K562 (cell line): ENCODE measurements at regions not wholly inside any gene's neighbourhood (a gene's known extent, or its start where the extent isn't known, plus 50 kb on each side); places are given as distances from the start of the nearest gene placed in this dataset.

ENCODE experiments used
- ATAC-seq: fragments of 200-7000 bp; cut with Tn5 transposase; 3 replicates; pipeline ENCODE4 v1.9.1; 2020; ENCODE audit warnings: moderate library complexity
- BruUV-seq: library from RNA; stranded (reverse); fragments of 400-500 nt; replicated peaks from 2 replicates; lab custom pipeline; 2021; lab: Mats Ljungman, UMichigan
- CTCF ChIA-PET: fragments of 300-600 bp; formaldehyde crosslinking; extraction: SDS; loops from one replicate; lab custom pipeline; 2021; ENCODE audit warnings: low intra/inter-chr PET ratio; lab: Yijun Ruan, JAX
- POLR2A ChIA-PET: fragments of 300-600, 350-650 bp; sonication (Branson Sonifier 250); formaldehyde crosslinking; extraction: SDS; loops from one replicate; lab custom pipeline; 2021; ENCODE audit warnings: antibody characterized with exemption, inconsistent platforms; lab: Yijun Ruan, JAX
- DNase-seq, 4 experiments: peaks; one replicate each; pipeline versions ENCODE4 v3.0.0 to v3.0.0-alpha.2; 2011 to 2018; ENCODE audit warnings: low spot score in 3 of 4, mixed read lengths in 3 of 4; ENCODE audit errors: extremely low read depth in 1 of 4
- FAIRE-seq: peaks from 2 replicates; lab custom pipeline; 2011; peaks lifted over from hg19 to GRCh38; lab: Jason Lieb, UNC
- H2AFZ ChIP-seq: 2 replicates; pipeline ENCODE4 v1.6.0; 2011; ENCODE audit warnings: low read depth, low read length, control low read depth, inconsistent platforms
- H3K27ac ChIP-seq: fragments of 200-600 bp; 3 replicates; pipeline ENCODE4 v1.8.0; 2011; ENCODE audit warnings: low read depth, mild to moderate bottlenecking, control low read depth, inconsistent platforms, low read length, moderate library complexity, mixed read lengths; ENCODE audit errors: extremely low read depth
- H3K27me3 ChIP-seq, 2 experiments: fragments of 300-600 bp in 1 of 2; 2 replicates in 1 of 2; 3 replicates in 1 of 2; pipeline versions ENCODE4 v1.6.0 to v1.8.0; 2011; ENCODE audit warnings: inconsistent platforms in 2 of 2, low read length in 2 of 2, mild to moderate bottlenecking in 1 of 2, mixed read lengths in 1 of 2, moderate library complexity in 1 of 2; ENCODE audit not compliant: control insufficient read depth in 2 of 2, insufficient read depth in 2 of 2
- H3K36me3 ChIP-seq: fragments of 300-600 bp; 3 replicates; pipeline ENCODE4 v1.8.0; 2011; ENCODE audit warnings: mild to moderate bottlenecking, low read length, inconsistent platforms; ENCODE audit not compliant: control insufficient read depth, insufficient read depth
- H3K4me1 ChIP-seq, 2 experiments: fragments of 200-600 bp in 1 of 2; replicated peaks in 1 of 2; 2 replicates in 1 of 2; 3 replicates in 1 of 2; pipeline versions ENCODE4 v1.5.1 to v1.8.0; 2011; ENCODE audit warnings: inconsistent platforms in 2 of 2, low read length in 2 of 2, mild to moderate bottlenecking in 1 of 2, mixed read lengths in 1 of 2, moderate library complexity in 1 of 2; ENCODE audit not compliant: control insufficient read depth in 2 of 2, insufficient read depth in 2 of 2
- H3K4me2 ChIP-seq: 2 replicates; pipeline ENCODE4 v1.6.1; 2011; ENCODE audit warnings: low read length, control low read depth, inconsistent platforms, mixed read lengths; ENCODE audit not compliant: insufficient read depth
- H3K4me3 ChIP-seq: fragments of 200-600 bp; sonication (generic), shearing (Covaris generic); 2 replicates; pipeline ENCODE4 v1.5.1; 2016; ENCODE audit warnings: control low read depth, inconsistent platforms
- H3K79me2 ChIP-seq: fragments of 200-600 bp; 3 replicates; pipeline ENCODE4 v1.8.0; 2011; ENCODE audit warnings: low read length, inconsistent platforms; ENCODE audit not compliant: control insufficient read depth, insufficient read depth
- H3K9ac ChIP-seq, 2 experiments: 2 replicates each; pipeline versions ENCODE4 v1.6.0 to v1.6.1; 2011; ENCODE audit warnings: low read depth in 2 of 2, low read length in 2 of 2, control low read depth in 1 of 2, inconsistent platforms in 1 of 2, mild to moderate bottlenecking in 1 of 2, mixed read lengths in 1 of 2; ENCODE audit not compliant: insufficient read depth in 1 of 2
- H3K9me1 ChIP-seq: one replicate; pipeline ENCODE4 v1.6.0; 2011; ENCODE audit warnings: inconsistent platforms, mild to moderate bottlenecking, low read length, moderate library complexity; ENCODE audit not compliant: control insufficient read depth, insufficient read depth
- H3K9me3 ChIP-seq: replicated peaks from 2 replicates; pipeline ENCODE4 v1.5.1; 2011; ENCODE audit warnings: low read depth, low read length, inconsistent platforms; ENCODE audit not compliant: control insufficient read depth, insufficient read depth
- H4K20me1 ChIP-seq: replicated peaks from 2 replicates; pipeline ENCODE4 v1.6.1; 2011; ENCODE audit warnings: low read length, inconsistent platforms, mixed read lengths; ENCODE audit not compliant: control insufficient read depth, insufficient read depth
- CHCHD3 ChIP-seq: fragments of 250-450 bp; sonication (Bioruptor Pico); IDR thresholded peaks from 2 replicates; pipeline ENCODE4 v2.1.2; 2022; ENCODE audit warnings: mild to moderate bottlenecking
- DACH1 ChIP-seq: fragments of 450-650 bp; IDR thresholded peaks from 2 replicates; pipeline ENCODE4 v1.6.1; 2018; ENCODE audit not compliant: partially characterized antibody
- ELF2 ChIP-seq: fragments of 250-450 bp; sonication (Bioruptor Pico); IDR thresholded peaks from 2 replicates; pipeline ENCODE4 v1.5.0; 2021; ENCODE audit warnings: mild to moderate bottlenecking
- KDM2B ChIP-seq: fragments of 250-450 bp; sonication (Bioruptor Pico); IDR thresholded peaks from 2 replicates; pipeline ENCODE4 v1.8.0; 2021; ENCODE audit warnings: mild to moderate bottlenecking, moderate library complexity
- NRF1 ChIP-seq, 2 experiments: fragments of 450-650 bp; IDR thresholded peaks in 1 of 2; conservative IDR thresholded peaks in 1 of 2; 2 replicates each; pipeline ENCODE4 v1.6.1; 2014; ENCODE audit warnings: mild to moderate bottlenecking in 2 of 2
- PCBP2 ChIP-seq: fragments of 200-400 bp; formaldehyde crosslinking; IDR thresholded peaks from 2 replicates; pipeline ENCODE4 v1.6.1; 2018; ENCODE audit warnings: low read length, low read depth, mild to moderate bottlenecking, moderate library complexity; ENCODE audit not compliant: poor library complexity, severe bottlenecking
- RBM25 ChIP-seq: fragments of 200-400 bp; formaldehyde crosslinking; IDR thresholded peaks from 2 replicates; pipeline ENCODE4 v1.6.1; 2018; ENCODE audit warnings: low read length, low read depth, moderate library complexity; ENCODE audit not compliant: severe bottlenecking
- SREBF1 ChIP-seq: fragments of 150-350 bp; IDR thresholded peaks from 2 replicates; pipeline ENCODE4 v1.6.1; 2014; ENCODE audit warnings: antibody characterized with exemption, low read depth, low read length, borderline replicate concordance
- ZFX ChIP-seq: sonication (generic); formaldehyde crosslinking; IDR thresholded peaks from 2 replicates; pipeline ENCODE4 v1.8.0; 2022; ENCODE audit warnings: mild to moderate bottlenecking, missing genetic modification reagents, moderate library complexity
- ZNF174 ChIP-seq: fragments of 250-450 bp; sonication (Bioruptor Pico); IDR thresholded peaks from 2 replicates; pipeline ENCODE4 v1.4.0; 2020; ENCODE audit warnings: mild to moderate bottlenecking
- ZNF354B ChIP-seq: fragments of 250-450 bp; sonication (Bioruptor Pico); IDR thresholded peaks from 2 replicates; pipeline ENCODE4 v1.4.0; 2020
- ZNF398 ChIP-seq: fragments of 250-450 bp; sonication (Bioruptor Pico); IDR thresholded peaks from 2 replicates; pipeline ENCODE4 v1.8.0; 2021; ENCODE audit warnings: moderate library complexity, mild to moderate bottlenecking, inconsistent platforms
- ZNF79 ChIP-seq: fragments of 250-450 bp; sonication (Bioruptor Pico); IDR thresholded peaks from 2 replicates; pipeline ENCODE4 v1.4.0; 2020; ENCODE audit warnings: low read depth, mild to moderate bottlenecking, moderate library complexity
- WGBS: fragments of 100-300 bp; shearing (Covaris generic); methylation state at CpG from one replicate; pipeline ENCODE4 v1.1.6; 2016; ENCODE audit warnings: low coverage, mixed read lengths; ENCODE audit not compliant: insufficient coverage; ENCODE audit errors: missing lambda C conversion rate; 5-methylcytosine and 5-hydroxymethylcytosine counted together
- in situ Hi-C: fragments of 300-500 bp; cut with MboI; formaldehyde crosslinking; loops from 4 replicates; pipeline ENCODE4 v1.15.0; 2018; ENCODE audit warnings: inconsistent platforms, mixed read lengths
- intact Hi-C: fragments of 100-400 bp; cut with micrococcal nuclease; formaldehyde crosslinking; loops from 2 replicates; pipeline ENCODE4 v1.14.2; 2022

- in situ Hi-C loops (no loop called here), intact Hi-C loops (no loop called here)
- no peak overlapping the region for H3K27ac ChIP-seq
- H3K36me3 ChIP-seq, result no peaks in the 10 kb centered on the region
- no peaks in the 10 kb centered on the region for H3K27me3 ChIP-seq
- H3K9me3 ChIP-seq, result no peaks in the 10 kb centered on the region
- no TSS peak for BruUV-seq
- ATAC-seq, result no peak; the same call in 2 of the 3 replicates
- H4K20me1 ChIP-seq, result no peaks in the 10 kb centered on the region
- H2AFZ ChIP-seq, result no peak overlapping the region
- POLR2A ChIA-PET, result interaction anchor here (0.7 kb wide), 1 partner anchor 12 kb away, joined by 3 read pairs; no protein-coding TSS in a partner anchor
- H3K4me1 ChIP-seq, result peaks cover 7 to 9% of the 10 kb centered on the region in 2 experiments; a peak in 4 of 5 replicates
- no peak overlapping the region for H3K4me2 ChIP-seq
- H3K4me3 ChIP-seq, result no peak overlapping the region
- DNase-seq, result no peak
- H3K9me1 ChIP-seq, result no peaks in the 10 kb centered on the region
- no peak for FAIRE-seq
- 55% methylated on average over 7 of the region's 7 CpGs for WGBS
- no peak overlapping the region for H3K9ac ChIP-seq
- CTCF ChIA-PET, result no interaction called here
- no peak for TF ChIP-seq ELF2 (CRISPR knock-in tag)
- no peak for TF ChIP-seq SREBF1
- no peak for TF ChIP-seq ZFX (CRISPR knock-in tag)
- no peak for TF ChIP-seq PCBP2
- no peak for TF ChIP-seq CHCHD3
- TF ChIP-seq ZNF79 (CRISPR knock-in tag), result no peak
- no peak for TF ChIP-seq ZNF174
- TF ChIP-seq ZNF398, result no peak
- no peak for TF ChIP-seq KDM2B (CRISPR knock-in tag)
- no peak for TF ChIP-seq NRF1 (conservative IDR thresholded peaks at IDR 0.05 in 1 of 2, IDR thresholded peaks at IDR 0.05 in 1 of 2)
- TF ChIP-seq DACH1, result no peak
- no peak for TF ChIP-seq RBM25
- TF ChIP-seq ZNF354B (CRISPR knock-in tag), result no peak
- no peaks in the 10 kb centered on the region for H3K79me2 ChIP-seq
Observed at GRCh38 chr14:49982082-49982481, 89.2 kb downstream of the ARF6 start.
